WTC11 (cell line): ENCODE measurements at regions not wholly inside any gene's neighbourhood (a gene's known extent, or its start where the extent isn't known, plus 50 kb on each side); places are given as distances from the start of the nearest gene placed in this dataset.

Experiments used
- ATAC-seq: fragments of 200-7000 bp; cut with Tn5 transposase; 2 replicates; pipeline ENCODE4 v1.10.0; 2021; ENCODE audit warnings: mild to moderate bottlenecking, moderate library complexity
- CTCF ChIA-PET: fragments of 300-600 bp; sonication (Branson Sonifier 250); formaldehyde crosslinking; loops from one replicate; lab custom pipeline; 2021; ENCODE audit warnings: antibody characterized with exemption; lab: Charles Lee
- POLR2A ChIA-PET: fragments of 350-600 bp; sonication (Branson Sonifier 250); formaldehyde crosslinking; loops from one replicate; lab custom pipeline; 2021; ENCODE audit warnings: antibody characterized with exemption; lab: Charles Lee
- DNase-seq: peaks from one replicate; pipeline ENCODE4 v3.0.0; 2021; ENCODE audit warnings: low spot score
- H3K27ac Mint-ChIP-seq: 2 replicates; pipeline ENCODE4 v1.8.0; 2021; ENCODE audit warnings: mixed read lengths
- H3K27me3 Mint-ChIP-seq: 2 replicates; pipeline ENCODE4 v1.8.0; 2021; ENCODE audit warnings: low read depth, mild to moderate bottlenecking, moderate library complexity, mixed read lengths
- H3K36me3 Mint-ChIP-seq: 2 replicates; pipeline ENCODE4 v1.8.0; 2021; ENCODE audit warnings: mixed read lengths
- H3K4me1 Mint-ChIP-seq: 2 replicates; pipeline ENCODE4 v1.8.0; 2022; ENCODE audit warnings: mixed read lengths
- H3K4me3 Mint-ChIP-seq: 2 replicates; pipeline ENCODE4 v1.8.0; 2021; ENCODE audit warnings: mild to moderate bottlenecking, moderate library complexity, mixed read lengths
- H3K9me3 Mint-ChIP-seq: 2 replicates; pipeline ENCODE4 v1.8.0; 2021; ENCODE audit warnings: mixed read lengths
- HMGA2 ChIP-seq: fragments of 250-450 bp; sonication (Bioruptor Pico); IDR thresholded peaks from 2 replicates; pipeline ENCODE4 v1.4.0; 2021; ENCODE audit warnings: mild to moderate bottlenecking, moderate library complexity
- NFE2L1 ChIP-seq: sonication (generic); formaldehyde crosslinking; IDR thresholded peaks from 2 replicates; pipeline ENCODE4 v1.8.1; 2023; ENCODE audit warnings: missing genetic modification reagents
- PRRX2 ChIP-seq: fragments of 250-450 bp; sonication (Bioruptor Pico); IDR thresholded peaks from 2 replicates; pipeline ENCODE4 v1.8.0; 2021; ENCODE audit warnings: mild to moderate bottlenecking
- SMAD4 ChIP-seq: sonication (generic); formaldehyde crosslinking; IDR thresholded peaks from 2 replicates; pipeline ENCODE4 v1.8.0; 2022; ENCODE audit warnings: mild to moderate bottlenecking, missing genetic modification reagents
- TCF7 ChIP-seq: sonication (generic); formaldehyde crosslinking; IDR thresholded peaks from 2 replicates; pipeline ENCODE4 v1.8.0; 2022; ENCODE audit warnings: mild to moderate bottlenecking, low read depth, missing genetic modification reagents, moderate library complexity
- TP53 ChIP-seq: sonication (generic); formaldehyde crosslinking; IDR thresholded peaks from 2 replicates; pipeline ENCODE4 v1.8.1; 2023; ENCODE audit warnings: mild to moderate bottlenecking, missing genetic modification reagents
- ZNF219 ChIP-seq: sonication (generic); formaldehyde crosslinking; IDR thresholded peaks from 2 replicates; pipeline ENCODE4 v1.8.0; 2023; ENCODE audit warnings: missing genetic modification reagents, mild to moderate bottlenecking, borderline replicate concordance
- ZNF423 ChIP-seq: fragments of 250-450 bp; sonication (Bioruptor Pico); IDR thresholded peaks from 2 replicates; pipeline ENCODE4 v2.1.2; 2022; ENCODE audit warnings: mild to moderate bottlenecking, moderate library complexity
- TF ChIP-seq, protein P1 (sequence below): sonication (generic); formaldehyde crosslinking; IDR thresholded peaks from 2 replicates; pipeline ENCODE4 v1.8.0; 2022; ENCODE audit warnings: mild to moderate bottlenecking, missing genetic modification reagents
- TF ChIP-seq, protein P2 (sequence below): sonication (generic); formaldehyde crosslinking; IDR thresholded peaks from 2 replicates; pipeline ENCODE4 v1.8.1; 2023; ENCODE audit warnings: mild to moderate bottlenecking, missing genetic modification reagents, moderate library complexity
- TF ChIP-seq, protein P3 (sequence below): sonication (generic); formaldehyde crosslinking; IDR thresholded peaks from 2 replicates; pipeline ENCODE4 v1.8.1; 2023; ENCODE audit warnings: mild to moderate bottlenecking, missing genetic modification reagents, borderline replicate concordance
- TF ChIP-seq, protein P4 (sequence below): sonication (generic); formaldehyde crosslinking; IDR thresholded peaks from 2 replicates; pipeline ENCODE4 v1.8.1; 2022; ENCODE audit warnings: missing genetic modification reagents, borderline replicate concordance
- TF ChIP-seq, protein P5 (sequence below): sonication (generic); formaldehyde crosslinking; IDR thresholded peaks from 2 replicates; pipeline ENCODE4 v1.8.1; 2022; ENCODE audit warnings: low read depth, missing genetic modification reagents, borderline replicate concordance
- TF ChIP-seq, protein P6 (sequence below): sonication (generic); formaldehyde crosslinking; IDR thresholded peaks from 2 replicates; pipeline ENCODE4 v1.8.0; 2022; ENCODE audit warnings: mild to moderate bottlenecking, missing genetic modification reagents
- TF ChIP-seq, protein P7 (sequence below): sonication (generic); formaldehyde crosslinking; IDR thresholded peaks from 2 replicates; pipeline ENCODE4 v1.8.1; 2023; ENCODE audit warnings: mild to moderate bottlenecking, missing genetic modification reagents

DNA sequence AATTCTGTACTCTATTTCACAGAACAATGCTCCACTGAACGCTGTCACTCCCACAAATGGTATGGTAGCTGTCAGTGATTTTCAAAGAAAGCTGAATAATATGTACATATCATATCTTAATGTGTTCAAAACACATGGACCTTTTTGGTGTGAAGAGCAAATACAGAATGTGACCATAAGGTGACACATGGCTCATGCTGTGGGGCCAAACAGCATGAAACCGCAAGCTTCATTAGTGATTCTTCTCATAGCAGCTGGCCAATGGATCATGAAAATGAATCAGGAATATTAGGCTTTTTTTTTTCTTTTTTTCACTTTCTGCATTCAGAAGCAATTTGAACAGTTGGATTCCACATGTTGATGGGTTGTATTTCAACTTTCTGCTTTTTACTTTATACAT, 54.9 kb upstream of the CDH9 start:
- no peak for ATAC-seq
- H3K4me1 Mint-ChIP-seq: peaks cover 15% of the 10 kb centered on the region
- CTCF ChIA-PET: interaction anchor here (0.7 kb wide), 1 partner anchor 9 kb away, joined by 3 read pairs; no protein-coding TSS in a partner anchor
- H3K27ac Mint-ChIP-seq: no peak overlapping the region
- no peaks in the 10 kb centered on the region for H3K27me3 Mint-ChIP-seq
- no peak for TF ChIP-seq TCF7 (CRISPR knock-in tag)
- no peak for TF ChIP-seq SMAD4 (CRISPR knock-in tag)
- TF ChIP-seq, protein P1, sequence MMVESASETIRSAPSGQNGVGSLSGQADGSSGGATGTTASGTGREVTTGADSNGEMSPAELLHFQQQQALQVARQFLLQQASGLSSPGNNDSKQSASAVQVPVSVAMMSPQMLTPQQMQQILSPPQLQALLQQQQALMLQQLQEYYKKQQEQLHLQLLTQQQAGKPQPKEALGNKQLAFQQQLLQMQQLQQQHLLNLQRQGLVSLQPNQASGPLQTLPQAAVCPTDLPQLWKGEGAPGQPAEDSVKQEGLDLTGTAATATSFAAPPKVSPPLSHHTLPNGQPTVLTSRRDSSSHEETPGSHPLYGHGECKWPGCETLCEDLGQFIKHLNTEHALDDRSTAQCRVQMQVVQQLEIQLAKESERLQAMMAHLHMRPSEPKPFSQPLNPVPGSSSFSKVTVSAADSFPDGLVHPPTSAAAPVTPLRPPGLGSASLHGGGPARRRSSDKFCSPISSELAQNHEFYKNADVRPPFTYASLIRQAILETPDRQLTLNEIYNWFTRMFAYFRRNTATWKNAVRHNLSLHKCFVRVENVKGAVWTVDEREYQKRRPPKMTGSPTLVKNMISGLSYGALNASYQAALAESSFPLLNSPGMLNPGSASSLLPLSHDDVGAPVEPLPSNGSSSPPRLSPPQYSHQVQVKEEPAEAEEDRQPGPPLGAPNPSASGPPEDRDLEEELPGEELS: no peak
- TF ChIP-seq, protein P2, sequence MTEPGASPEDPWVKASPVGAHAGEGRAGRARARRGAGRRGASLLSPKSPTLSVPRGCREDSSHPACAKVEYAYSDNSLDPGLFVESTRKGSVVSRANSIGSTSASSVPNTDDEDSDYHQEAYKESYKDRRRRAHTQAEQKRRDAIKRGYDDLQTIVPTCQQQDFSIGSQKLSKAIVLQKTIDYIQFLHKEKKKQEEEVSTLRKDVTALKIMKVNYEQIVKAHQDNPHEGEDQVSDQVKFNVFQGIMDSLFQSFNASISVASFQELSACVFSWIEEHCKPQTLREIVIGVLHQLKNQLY (CRISPR knock-in tag): no peak
- no peak for TF ChIP-seq TP53
- TF ChIP-seq, protein P3, sequence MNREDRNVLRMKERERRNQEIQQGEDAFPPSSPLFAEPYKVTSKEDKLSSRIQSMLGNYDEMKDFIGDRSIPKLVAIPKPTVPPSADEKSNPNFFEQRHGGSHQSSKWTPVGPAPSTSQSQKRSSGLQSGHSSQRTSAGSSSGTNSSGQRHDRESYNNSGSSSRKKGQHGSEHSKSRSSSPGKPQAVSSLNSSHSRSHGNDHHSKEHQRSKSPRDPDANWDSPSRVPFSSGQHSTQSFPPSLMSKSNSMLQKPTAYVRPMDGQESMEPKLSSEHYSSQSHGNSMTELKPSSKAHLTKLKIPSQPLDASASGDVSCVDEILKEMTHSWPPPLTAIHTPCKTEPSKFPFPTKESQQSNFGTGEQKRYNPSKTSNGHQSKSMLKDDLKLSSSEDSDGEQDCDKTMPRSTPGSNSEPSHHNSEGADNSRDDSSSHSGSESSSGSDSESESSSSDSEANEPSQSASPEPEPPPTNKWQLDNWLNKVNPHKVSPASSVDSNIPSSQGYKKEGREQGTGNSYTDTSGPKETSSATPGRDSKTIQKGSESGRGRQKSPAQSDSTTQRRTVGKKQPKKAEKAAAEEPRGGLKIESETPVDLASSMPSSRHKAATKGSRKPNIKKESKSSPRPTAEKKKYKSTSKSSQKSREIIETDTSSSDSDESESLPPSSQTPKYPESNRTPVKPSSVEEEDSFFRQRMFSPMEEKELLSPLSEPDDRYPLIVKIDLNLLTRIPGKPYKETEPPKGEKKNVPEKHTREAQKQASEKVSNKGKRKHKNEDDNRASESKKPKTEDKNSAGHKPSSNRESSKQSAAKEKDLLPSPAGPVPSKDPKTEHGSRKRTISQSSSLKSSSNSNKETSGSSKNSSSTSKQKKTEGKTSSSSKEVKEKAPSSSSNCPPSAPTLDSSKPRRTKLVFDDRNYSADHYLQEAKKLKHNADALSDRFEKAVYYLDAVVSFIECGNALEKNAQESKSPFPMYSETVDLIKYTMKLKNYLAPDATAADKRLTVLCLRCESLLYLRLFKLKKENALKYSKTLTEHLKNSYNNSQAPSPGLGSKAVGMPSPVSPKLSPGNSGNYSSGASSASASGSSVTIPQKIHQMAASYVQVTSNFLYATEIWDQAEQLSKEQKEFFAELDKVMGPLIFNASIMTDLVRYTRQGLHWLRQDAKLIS (CRISPR knock-in tag): no peak
- no peak for TF ChIP-seq PRRX2
- TF ChIP-seq, protein P4, sequence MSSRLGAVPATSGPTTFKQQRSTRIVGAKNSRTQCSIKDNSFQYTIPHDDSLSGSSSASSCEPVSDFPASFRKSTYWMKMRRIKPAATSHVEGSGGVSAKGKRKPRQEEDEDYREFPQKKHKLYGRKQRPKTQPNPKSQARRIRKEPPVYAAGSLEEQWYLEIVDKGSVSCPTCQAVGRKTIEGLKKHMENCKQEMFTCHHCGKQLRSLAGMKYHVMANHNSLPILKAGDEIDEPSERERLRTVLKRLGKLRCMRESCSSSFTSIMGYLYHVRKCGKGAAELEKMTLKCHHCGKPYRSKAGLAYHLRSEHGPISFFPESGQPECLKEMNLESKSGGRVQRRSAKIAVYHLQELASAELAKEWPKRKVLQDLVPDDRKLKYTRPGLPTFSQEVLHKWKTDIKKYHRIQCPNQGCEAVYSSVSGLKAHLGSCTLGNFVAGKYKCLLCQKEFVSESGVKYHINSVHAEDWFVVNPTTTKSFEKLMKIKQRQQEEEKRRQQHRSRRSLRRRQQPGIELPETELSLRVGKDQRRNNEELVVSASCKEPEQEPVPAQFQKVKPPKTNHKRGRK (CRISPR knock-in tag): no peak
- TF ChIP-seq NFE2L1: no peak
- TF ChIP-seq, protein P5, sequence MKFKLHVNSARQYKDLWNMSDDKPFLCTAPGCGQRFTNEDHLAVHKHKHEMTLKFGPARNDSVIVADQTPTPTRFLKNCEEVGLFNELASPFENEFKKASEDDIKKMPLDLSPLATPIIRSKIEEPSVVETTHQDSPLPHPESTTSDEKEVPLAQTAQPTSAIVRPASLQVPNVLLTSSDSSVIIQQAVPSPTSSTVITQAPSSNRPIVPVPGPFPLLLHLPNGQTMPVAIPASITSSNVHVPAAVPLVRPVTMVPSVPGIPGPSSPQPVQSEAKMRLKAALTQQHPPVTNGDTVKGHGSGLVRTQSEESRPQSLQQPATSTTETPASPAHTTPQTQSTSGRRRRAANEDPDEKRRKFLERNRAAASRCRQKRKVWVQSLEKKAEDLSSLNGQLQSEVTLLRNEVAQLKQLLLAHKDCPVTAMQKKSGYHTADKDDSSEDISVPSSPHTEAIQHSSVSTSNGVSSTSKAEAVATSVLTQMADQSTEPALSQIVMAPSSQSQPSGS (CRISPR knock-in tag): no peak
- TF ChIP-seq, protein P6, sequence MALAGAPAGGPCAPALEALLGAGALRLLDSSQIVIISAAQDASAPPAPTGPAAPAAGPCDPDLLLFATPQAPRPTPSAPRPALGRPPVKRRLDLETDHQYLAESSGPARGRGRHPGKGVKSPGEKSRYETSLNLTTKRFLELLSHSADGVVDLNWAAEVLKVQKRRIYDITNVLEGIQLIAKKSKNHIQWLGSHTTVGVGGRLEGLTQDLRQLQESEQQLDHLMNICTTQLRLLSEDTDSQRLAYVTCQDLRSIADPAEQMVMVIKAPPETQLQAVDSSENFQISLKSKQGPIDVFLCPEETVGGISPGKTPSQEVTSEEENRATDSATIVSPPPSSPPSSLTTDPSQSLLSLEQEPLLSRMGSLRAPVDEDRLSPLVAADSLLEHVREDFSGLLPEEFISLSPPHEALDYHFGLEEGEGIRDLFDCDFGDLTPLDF (CRISPR knock-in tag): no peak
- TF ChIP-seq HMGA2 (CRISPR knock-in tag): no peak
- no peak for TF ChIP-seq ZNF219
- TF ChIP-seq, protein P7, sequence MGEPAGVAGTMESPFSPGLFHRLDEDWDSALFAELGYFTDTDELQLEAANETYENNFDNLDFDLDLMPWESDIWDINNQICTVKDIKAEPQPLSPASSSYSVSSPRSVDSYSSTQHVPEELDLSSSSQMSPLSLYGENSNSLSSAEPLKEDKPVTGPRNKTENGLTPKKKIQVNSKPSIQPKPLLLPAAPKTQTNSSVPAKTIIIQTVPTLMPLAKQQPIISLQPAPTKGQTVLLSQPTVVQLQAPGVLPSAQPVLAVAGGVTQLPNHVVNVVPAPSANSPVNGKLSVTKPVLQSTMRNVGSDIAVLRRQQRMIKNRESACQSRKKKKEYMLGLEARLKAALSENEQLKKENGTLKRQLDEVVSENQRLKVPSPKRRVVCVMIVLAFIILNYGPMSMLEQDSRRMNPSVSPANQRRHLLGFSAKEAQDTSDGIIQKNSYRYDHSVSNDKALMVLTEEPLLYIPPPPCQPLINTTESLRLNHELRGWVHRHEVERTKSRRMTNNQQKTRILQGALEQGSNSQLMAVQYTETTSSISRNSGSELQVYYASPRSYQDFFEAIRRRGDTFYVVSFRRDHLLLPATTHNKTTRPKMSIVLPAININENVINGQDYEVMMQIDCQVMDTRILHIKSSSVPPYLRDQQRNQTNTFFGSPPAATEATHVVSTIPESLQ (CRISPR knock-in tag): no peak
- TF ChIP-seq ZNF423 (CRISPR knock-in tag): no peak
- TF ChIP-seq, all 79 proteins: peak for 0
- Mint-ChIP-seq H3K4me3 (no peak overlapping the region), H3K36me3 (0 out of 2 replicates have a peak, but pooled peaks cover 2% of the 10 kb centered on the region), H3K9me3 (peaks cover 11% of the 10 kb centered on the region)
- POLR2A ChIA-PET: no interaction called here
- DNase-seq: no peak
